H1 (cell line): ENCODE measurements at regions not wholly inside any gene's neighbourhood (a gene's known extent, or its start where the extent isn't known, plus 50 kb on each side); places are given as distances from the start of the nearest gene placed in this dataset.

Source experiments
- CTCF ChIA-PET: fragments of 300-600 bp; sonication (Branson Sonifier 250); formaldehyde crosslinking; loops from one replicate; lab custom pipeline; 2021; ENCODE audit not compliant: partially characterized antibody; lab: Charles Lee
- POLR2A ChIA-PET: fragments of 300-600 bp; sonication (Branson Sonifier 250); formaldehyde crosslinking; loops from one replicate; lab custom pipeline; 2021; ENCODE audit warnings: inconsistent platforms; ENCODE audit not compliant: partially characterized antibody; lab: Charles Lee
- DNase-seq, 2 experiments: peaks; one replicate each; pipeline versions ENCODE4 v3.0.0 to v3.0.0-alpha.2; 2010 to 2022; ENCODE audit warnings: low spot score in 2 of 2, low read depth in 1 of 2, mixed read lengths in 1 of 2
- FAIRE-seq: peaks from 2 replicates; lab custom pipeline; 2011; peaks lifted over from hg19 to GRCh38; lab: Jason Lieb, UNC
- H2AFZ ChIP-seq: 2 replicates; pipeline ENCODE4 v1.8.1; 2012; ENCODE audit warnings: low read length, inconsistent platforms
- H2AK5ac ChIP-seq: 2 replicates; pipeline ENCODE4 v1.6.1; 2013; ENCODE audit warnings: low read depth, low read length
- H2BK120ac ChIP-seq: replicated peaks from 2 replicates; pipeline ENCODE3; 2013; ENCODE audit warnings: low read depth, low read length, inconsistent platforms
- H2BK12ac ChIP-seq: 2 replicates; pipeline ENCODE4 v1.6.1; 2013; ENCODE audit warnings: low read depth, low read length
- H2BK15ac ChIP-seq: 2 replicates; pipeline ENCODE4 v1.6.1; 2013; ENCODE audit warnings: low read length
- H2BK20ac ChIP-seq: 2 replicates; pipeline ENCODE4 v1.6.1; 2013; ENCODE audit warnings: low read length
- H2BK5ac ChIP-seq: 2 replicates; pipeline ENCODE4 v1.6.1; 2013; ENCODE audit warnings: low read depth, low read length
- H3K14ac ChIP-seq: 2 replicates; pipeline ENCODE4 v1.6.1; 2013; ENCODE audit warnings: inconsistent platforms; ENCODE audit not compliant: insufficient read length
- H3K18ac ChIP-seq: 2 replicates; pipeline ENCODE4 v1.6.1; 2013; ENCODE audit warnings: low read length; ENCODE audit errors: extremely low read depth
- H3K23ac ChIP-seq: 2 replicates; pipeline ENCODE4 v1.6.1; 2013; ENCODE audit warnings: inconsistent platforms; ENCODE audit not compliant: insufficient read length
- H3K23me2 ChIP-seq: 2 replicates; pipeline ENCODE4 v1.6.1; 2013; ENCODE audit warnings: low read depth, low read length
- H3K27ac ChIP-seq: 2 replicates; pipeline ENCODE4 v1.6.1; 2011; ENCODE audit warnings: low read depth, low read length, inconsistent platforms
- H3K27me3 ChIP-seq, 4 experiments: replicated peaks in 1 of 4; 1 replicate in 1 of 4; 2 replicates in 3 of 4; pipeline versions ENCODE4 v1.6.1 to v1.8.1; 2011 to 2013; ENCODE audit warnings: low read length in 3 of 4, mild to moderate bottlenecking in 3 of 4, inconsistent platforms in 2 of 4, mixed read lengths in 2 of 4, moderate library complexity in 1 of 4; ENCODE audit not compliant: control insufficient read depth in 3 of 4, insufficient read depth in 3 of 4; ENCODE audit errors: extremely low read depth in 1 of 4
- H3K36me3 ChIP-seq, 4 experiments: 2 replicates each; pipeline versions ENCODE4 v1.6.1 to v1.8.1; 2011 to 2013; ENCODE audit warnings: mild to moderate bottlenecking in 4 of 4, low read length in 3 of 4, moderate library complexity in 2 of 4, control low read depth in 1 of 4, inconsistent platforms in 1 of 4; ENCODE audit not compliant: insufficient read depth in 4 of 4, control insufficient read depth in 2 of 4
- H3K4ac ChIP-seq: replicated peaks from 2 replicates; pipeline ENCODE3; 2013; ENCODE audit warnings: low read length, low read depth, mixed read lengths, inconsistent platforms; ENCODE audit not compliant: insufficient read length
- H3K4me1 ChIP-seq, 4 experiments: replicated peaks in 1 of 4; 1 replicate in 1 of 4; 2 replicates in 3 of 4; pipeline versions ENCODE4 v1.6.1 to v1.8.1; 2011 to 2013; ENCODE audit warnings: low read length in 3 of 4, inconsistent platforms in 2 of 4, mixed read lengths in 1 of 4; ENCODE audit not compliant: insufficient read depth in 4 of 4, control insufficient read depth in 3 of 4
- H3K4me2 ChIP-seq, 2 experiments: 2 replicates each; pipeline versions ENCODE4 v1.6.1 to v1.8.1; 2011 to 2013; ENCODE audit warnings: low read depth in 2 of 2, low read length in 2 of 2, control low read depth in 1 of 2, inconsistent platforms in 1 of 2, mild to moderate bottlenecking in 1 of 2; ENCODE audit not compliant: insufficient read depth in 1 of 2
- H3K4me3 ChIP-seq, 4 experiments: fragments of 200-600, 300-600 bp in 1 of 4; sonication (generic), shearing (Covaris generic), sonication (Bioruptor Twin) in 1 of 4; 2 replicates each; pipeline versions ENCODE4 v1.5.1 to v1.8.1; 2011 to 2016; ENCODE audit warnings: low read length in 4 of 4, low read depth in 3 of 4, control low read depth in 2 of 4, inconsistent platforms in 2 of 4, mild to moderate bottlenecking in 2 of 4, mixed read lengths in 1 of 4, moderate library complexity in 1 of 4; ENCODE audit not compliant: insufficient read depth in 2 of 4; ENCODE audit errors: extremely low read depth in 1 of 4
- H3K56ac ChIP-seq: replicated peaks from 2 replicates; pipeline ENCODE3; 2013; ENCODE audit warnings: low read depth, mild to moderate bottlenecking, mixed read lengths, low read length, inconsistent platforms; ENCODE audit not compliant: insufficient read length
- H3K79me1 ChIP-seq: 2 replicates; pipeline ENCODE4 v1.6.1; 2013; ENCODE audit warnings: low read depth, low read length, control low read depth
- H3K79me2 ChIP-seq, 2 experiments: 2 replicates each; pipeline versions ENCODE4 v1.6.1 to v1.8.1; 2012 to 2013; ENCODE audit warnings: low read length in 2 of 2, mild to moderate bottlenecking in 2 of 2, inconsistent platforms in 1 of 2; ENCODE audit not compliant: insufficient read depth in 2 of 2, control insufficient read depth in 1 of 2
- H3K9ac ChIP-seq, 4 experiments: replicated peaks in 1 of 4; 1 replicate in 1 of 4; 2 replicates in 3 of 4; pipeline versions ENCODE4 v1.6.1 to v1.8.1; 2011 to 2013; ENCODE audit warnings: low read depth in 3 of 4, low read length in 3 of 4, control low read depth in 2 of 4, mild to moderate bottlenecking in 2 of 4, moderate library complexity in 2 of 4, inconsistent platforms in 1 of 4; ENCODE audit errors: extremely low read depth in 1 of 4
- H3K9me3 ChIP-seq, 2 experiments: 2 replicates each; pipeline versions ENCODE4 v1.6.1 to v1.8.1; 2012 to 2013; ENCODE audit warnings: mild to moderate bottlenecking in 2 of 2, moderate library complexity in 2 of 2, control low read depth in 1 of 2, inconsistent platforms in 1 of 2, low read depth in 1 of 2, low read length in 1 of 2, mixed read lengths in 1 of 2; ENCODE audit not compliant: insufficient read depth in 2 of 2
- H4K20me1 ChIP-seq, 2 experiments: replicated peaks in 1 of 2; 2 replicates each; pipeline versions ENCODE3 to v1.8.1; 2011 to 2013; ENCODE audit warnings: inconsistent platforms in 2 of 2, low read length in 2 of 2, mild to moderate bottlenecking in 1 of 2; ENCODE audit not compliant: insufficient read depth in 2 of 2, control insufficient read depth in 1 of 2
- H4K5ac ChIP-seq: 2 replicates; pipeline ENCODE4 v1.6.1; 2013; ENCODE audit warnings: low read length, low read depth, mixed read lengths, inconsistent platforms; ENCODE audit not compliant: insufficient read length
- H4K8ac ChIP-seq: 2 replicates; pipeline ENCODE4 v1.8.0; 2013; ENCODE audit warnings: mild to moderate bottlenecking, moderate library complexity, low read length, inconsistent platforms; ENCODE audit not compliant: insufficient read depth; ENCODE audit errors: extremely low read depth
- H4K91ac ChIP-seq: replicated peaks from 2 replicates; pipeline ENCODE3; 2013; ENCODE audit warnings: low read length, mixed read lengths, inconsistent platforms; ENCODE audit not compliant: insufficient read length
- CEBPB ChIP-seq: IDR thresholded peaks from 2 replicates; pipeline ENCODE4 v1.6.1; 2012; ENCODE audit warnings: low read depth, low read length
- CHD1 ChIP-seq: IDR thresholded peaks from 2 replicates; pipeline ENCODE4 v1.6.1; 2012; ENCODE audit warnings: low read depth, low read length, improper control_type of control experiment
- EP300 ChIP-seq, 2 experiments: IDR thresholded peaks; 1 replicate in 1 of 2; 2 replicates in 1 of 2; pipeline ENCODE4 v1.6.1; 2011 to 2012; ENCODE audit warnings: low read depth in 2 of 2, low read length in 2 of 2, mild to moderate bottlenecking in 2 of 2, borderline replicate concordance in 1 of 2, inconsistent platforms in 1 of 2, moderate library complexity in 1 of 2
- EZH2 ChIP-seq: fragments of 200-600 bp; sonication (generic); IDR thresholded peaks from 2 replicates; pipeline ENCODE4 v1.7.1; 2012; ENCODE audit warnings: low read depth, mild to moderate bottlenecking, moderate library complexity, low read length, inconsistent platforms; ENCODE audit not compliant: severe bottlenecking
- KDM1A ChIP-seq: fragments of 200-600, 300-600 bp; sonication (generic); IDR thresholded peaks from 2 replicates; pipeline ENCODE4 v1.7.1; 2016; ENCODE audit warnings: mild to moderate bottlenecking, low read length, borderline replicate concordance
- SIRT6 ChIP-seq: IDR thresholded peaks from one replicate; pipeline ENCODE4 v1.7.1; 2012; ENCODE audit warnings: low read length, inconsistent platforms
- TBP ChIP-seq: IDR thresholded peaks from 2 replicates; pipeline ENCODE4 v1.6.1; 2011; ENCODE audit warnings: low read depth, low read length, improper control_type of control experiment
- WGBS, 2 experiments: shearing (Covaris generic) in 1 of 2; methylation state at CpG; one replicate each; pipeline versions ENCODE4 v1.1.6 to v1.1.7; 2013 to 2015; ENCODE audit warnings: low lambda C conversion rate in 2 of 2, mixed read lengths in 2 of 2, inconsistent platforms in 1 of 2, low coverage in 1 of 2, missing lambda C conversion rate in 1 of 2; ENCODE audit not compliant: insufficient replicate concordance in 2 of 2, insufficient coverage in 1 of 2, insufficient read length in 1 of 2; ENCODE audit errors: extremely low coverage in 1 of 2, missing lambda C conversion rate in 1 of 2; 5-methylcytosine and 5-hydroxymethylcytosine counted together
- TF ChIP-seq, protein P1 (sequence below): IDR thresholded peaks from 2 replicates; pipeline ENCODE4 v1.6.1; 2012; ENCODE audit warnings: inconsistent platforms

DNA sequence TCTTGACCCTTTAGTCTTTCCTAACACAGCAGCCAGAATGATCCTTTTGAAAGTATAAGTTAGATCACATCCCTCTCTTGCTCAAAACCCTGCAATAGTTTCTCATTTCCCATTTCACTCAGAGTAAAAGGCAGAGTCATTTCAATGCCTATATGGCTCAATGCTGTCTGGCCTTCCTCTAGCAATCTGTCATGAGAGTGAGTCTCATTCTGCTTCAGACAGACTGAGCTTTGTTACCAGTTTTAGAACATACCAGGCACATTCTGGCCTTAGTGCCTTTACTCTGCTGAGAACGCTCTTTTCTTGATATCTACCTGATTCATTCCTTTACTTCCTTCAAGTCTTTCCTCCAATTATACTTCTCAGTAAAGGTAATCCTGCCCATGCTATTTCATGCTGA lies 372.8 kb upstream of the PKN2 start:
- Histone ChIP-seq H2BK12ac (no peak overlapping the region), H4K5ac (no peak overlapping the region), H2AK5ac (no peak overlapping the region), H3K9me3 (peaks cover 9 to 12% of the 10 kb centered on the region in 2 experiments), H3K79me1 (no peaks in the 10 kb centered on the region), H2BK5ac (no peak overlapping the region), H2BK20ac (no peak overlapping the region), H3K27me3 (no peaks in the 10 kb centered on the region), H2BK120ac (no peak overlapping the region), H4K8ac (no peak overlapping the region), H3K23me2 (no peaks in the 10 kb centered on the region), H3K79me2 (no peaks in the 10 kb centered on the region), H4K91ac (no peak overlapping the region), H2BK15ac (no peak overlapping the region), H3K14ac (no peak overlapping the region), H3K4me1 (no peaks in the 10 kb centered on the region), H3K23ac (no peak overlapping the region), H3K4me3 (no peak overlapping the region), H3K9ac (no peak overlapping the region), H3K4me2 (no peak overlapping the region), H3K36me3 (no peaks in the 10 kb centered on the region; a peak in 1 of 8 replicates), H3K4ac (no peak overlapping the region), H3K27ac (no peak overlapping the region), H4K20me1 (no peaks in the 10 kb centered on the region), H3K18ac (no peak overlapping the region), H2AFZ (no peak overlapping the region), H3K56ac (no peak overlapping the region)
- 95% methylated on average over 1 of the region's 1 CpG; no CpG with 5 or more reads in 1 of the 2 experiments for WGBS, 2 experiments
- FAIRE-seq (no peak), DNase-seq (no peak)
- CTCF ChIA-PET: no interaction called here
- POLR2A ChIA-PET: no interaction called here
- no peak for TF ChIP-seq KDM1A
- TF ChIP-seq CHD1: no peak
- TF ChIP-seq, protein P1, sequence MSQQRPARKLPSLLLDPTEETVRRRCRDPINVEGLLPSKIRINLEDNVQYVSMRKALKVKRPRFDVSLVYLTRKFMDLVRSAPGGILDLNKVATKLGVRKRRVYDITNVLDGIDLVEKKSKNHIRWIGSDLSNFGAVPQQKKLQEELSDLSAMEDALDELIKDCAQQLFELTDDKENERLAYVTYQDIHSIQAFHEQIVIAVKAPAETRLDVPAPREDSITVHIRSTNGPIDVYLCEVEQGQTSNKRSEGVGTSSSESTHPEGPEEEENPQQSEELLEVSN: no peak
- TF ChIP-seq TBP: no peak
- TF ChIP-seq EZH2: no peak
- no peak for TF ChIP-seq SIRT6
- no peak for TF ChIP-seq EP300 (IDR thresholded peaks at IDR 0.05; ENCODE audit: borderline replicate concordance in 1 of 2, low read depth in 2 of 2, low read length in 2 of 2)
- no peak for TF ChIP-seq CEBPB
